ENCODE measurements at regions not wholly inside any gene's neighbourhood (a gene's known extent, or its start where the extent isn't known, plus 50 kb on each side); places are given as distances from the start of the nearest gene placed in this dataset.

GRCh38 chr4:81549984-81550383 is 78.3 kb upstream of the RASGEF1B start:
- DNase-seq (ENCODE audit: low read depth in 2 of 2): no peak

- no peak for DNase-seq (ENCODE audit: low read depth in 2 of 2)
Observed at GRCh38 chr4:81546777-81547176, 75.1 kb upstream of the RASGEF1B start.

- DNase-seq (ENCODE audit: low read depth in 2 of 2): no peak
Observed at GRCh38 chr4:81541161-81541945, 69.6 kb upstream of the RASGEF1B start.

GRCh38 chr4:81538716-81539427 is 67.2 kb upstream of the RASGEF1B start:
- DNase-seq (ENCODE audit: low read depth in 2 of 2): no peak

- no peak for DNase-seq (ENCODE audit: low read depth in 2 of 2)
Observed at GRCh38 chr4:81531410-81531809, 59.7 kb upstream of the RASGEF1B start.

- DNase-seq (ENCODE audit: low read depth in 2 of 2): no peak
Observed at GRCh38 chr4:81528979-81529378, 57.3 kb upstream of the RASGEF1B start.

GRCh38 chr4:81528200-81528599 is 56.5 kb upstream of the RASGEF1B start:
- DNase-seq (ENCODE audit: low read depth in 2 of 2): no peak

GRCh38 chr4:81527709-81528108 is 56.0 kb upstream of the RASGEF1B start:
- no peak for DNase-seq (ENCODE audit: low read depth in 2 of 2)

GRCh38 chr4:81527115-81527514 is 55.4 kb upstream of the RASGEF1B start:
- DNase-seq (ENCODE audit: low read depth in 2 of 2): no peak

GRCh38 chr4:81526706-81527105 is 55.0 kb upstream of the RASGEF1B start:
- no peak for DNase-seq (ENCODE audit: low read depth in 2 of 2)

GRCh38 chr4:81523672-81524327 is 52.1 kb upstream of the RASGEF1B start:
- no peak for DNase-seq (ENCODE audit: low read depth in 2 of 2)

GRCh38 chr4:81522711-81523110 is 51.0 kb upstream of the RASGEF1B start:
- DNase-seq (ENCODE audit: low read depth in 2 of 2): no peak

- DNase-seq (ENCODE audit: low read depth in 2 of 2): no peak
Observed at GRCh38 chr4:81521708-81522107, 50.0 kb upstream of the RASGEF1B start.

Data from stimulated activated CD8-positive, alpha-beta memory T cell treated with anti-CD3 and anti-CD28 coated beads, Interleukin-15, amount 100 ng/mL, for 4 hours (primary cell).